ENCODE measurements at regions not wholly inside any gene's neighbourhood (a gene's known extent, or its start where the extent isn't known, plus 50 kb on each side); places are given as distances from the start of the nearest gene placed in this dataset.

DNA sequence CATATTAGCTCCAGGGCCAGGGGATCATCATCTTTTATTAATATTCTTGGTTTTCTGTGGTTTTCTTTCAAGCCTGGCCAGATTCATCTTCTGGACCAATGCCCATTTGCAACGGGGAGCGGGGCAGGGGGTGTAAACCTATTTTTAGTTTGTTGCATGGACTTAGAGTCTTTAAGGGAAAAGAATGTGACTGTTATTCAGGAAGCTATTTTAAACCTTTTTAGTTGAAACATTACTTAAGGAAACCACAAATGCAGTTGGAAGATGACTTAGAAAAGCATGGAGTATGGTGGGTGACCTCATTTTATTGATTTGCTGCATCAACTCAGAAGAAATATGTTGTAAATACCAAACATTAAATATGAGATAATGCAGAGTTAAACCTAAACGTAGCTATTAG, 368.4 kb upstream of the E2F7 start:
- dilution Hi-C loops (cut with MboI; ENCODE audit: extremely low pct_ligation_motif_present, low sequenced_read_pairs), result no loop called here
- Histone ChIP-seq H3K27ac (ENCODE audit: insufficient read depth, low read depth, low read length) (no peak overlapping the region), H4K20me1 (replicated peaks; ENCODE audit: control insufficient read depth, extremely low read depth, insufficient read depth, low read length) (no peaks in the 10 kb centered on the region), H3K4me3 (replicated peaks in 1 of 3; ENCODE audit: insufficient read depth in 1 of 3, low read depth in 1 of 3, low read length in 3 of 3) (no peak overlapping the region), H3K4me2 (ENCODE audit: insufficient read depth, low read length) (no peak overlapping the region), H3K36me3 (ENCODE audit: control insufficient read depth in 2 of 2, extremely low read depth in 1 of 2, insufficient read depth in 2 of 2, low read length in 2 of 2) (no peaks in the 10 kb centered on the region), H3K9me1 (replicated peaks; ENCODE audit: control insufficient read depth, extremely low read depth, insufficient read depth, low read length) (no peaks in the 10 kb centered on the region), H2AFZ (ENCODE audit: low read depth, low read length) (no peak overlapping the region), H3K4me1 (ENCODE audit: control insufficient read depth, extremely low read depth, insufficient read depth, low read length) (no peaks in the 10 kb centered on the region), H3K9ac (replicated peaks; ENCODE audit: extremely low read depth, insufficient read depth, low read length) (no peak overlapping the region), H3K9me3 (replicated peaks; ENCODE audit: control insufficient read depth, insufficient read depth, low read length) (no peaks in the 10 kb centered on the region), H3K27me3 (ENCODE audit: control insufficient read depth in 2 of 2, insufficient read depth in 2 of 2, low read length in 2 of 2) (peaks cover 0 to 2% of the 10 kb centered on the region in 2 experiments), H3K79me2 (ENCODE audit: control insufficient read depth, insufficient read depth, low read length) (no peaks in the 10 kb centered on the region)
- intact Hi-C loops (cut with micrococcal nuclease), result no loop called here
- TF ChIP-seq POLR2AphosphoS5 (IDR thresholded peaks at IDR 0.05; ENCODE audit: insufficient read depth, low read depth, low read length), result no peak
- no TSS peak for BruUV-seq (replicated peaks)
- no peak for FAIRE-seq
- ChIA-PET POLR2A (no interaction called here), CTCF (no interaction called here)
- DNase-seq (ENCODE audit: low read depth, low spot score), result no peak

DNA sequence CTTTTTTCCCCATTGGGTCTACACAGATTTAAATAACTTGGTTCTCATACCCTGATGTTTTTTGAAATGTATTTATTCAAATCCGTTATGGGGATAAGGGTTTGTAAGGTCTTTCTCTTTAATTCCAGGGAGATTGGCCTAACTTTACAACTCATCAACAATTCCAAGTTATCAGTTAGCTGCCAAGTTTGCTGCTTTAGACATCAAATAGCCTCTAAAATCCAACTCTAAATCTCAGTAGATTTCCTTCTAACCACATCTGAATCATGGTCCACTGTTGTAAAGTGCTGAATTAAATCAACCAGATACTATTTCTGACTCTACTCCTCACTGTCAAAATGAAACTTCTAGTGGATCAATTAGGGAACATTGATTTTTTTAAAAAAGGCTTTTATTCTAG, 364.1 kb upstream of the E2F7 start:
- BruUV-seq (replicated peaks), result no TSS peak
- Histone ChIP-seq H3K4me2 (ENCODE audit: insufficient read depth, low read length) (no peak overlapping the region), H3K27ac (ENCODE audit: insufficient read depth, low read depth, low read length) (no peak overlapping the region), H3K9ac (replicated peaks; ENCODE audit: extremely low read depth, insufficient read depth, low read length) (no peak overlapping the region), H3K27me3 (ENCODE audit: control insufficient read depth in 2 of 2, insufficient read depth in 2 of 2, low read length in 2 of 2) (no peaks in the 10 kb centered on the region), H3K4me3 (replicated peaks in 1 of 3; ENCODE audit: insufficient read depth in 1 of 3, low read depth in 1 of 3, low read length in 3 of 3) (no peak overlapping the region), H3K79me2 (ENCODE audit: control insufficient read depth, insufficient read depth, low read length) (no peaks in the 10 kb centered on the region), H3K9me3 (replicated peaks; ENCODE audit: control insufficient read depth, insufficient read depth, low read length) (no peaks in the 10 kb centered on the region), H3K36me3 (ENCODE audit: control insufficient read depth in 2 of 2, extremely low read depth in 1 of 2, insufficient read depth in 2 of 2, low read length in 2 of 2) (no peaks in the 10 kb centered on the region), H2AFZ (ENCODE audit: low read depth, low read length) (no peak overlapping the region), H3K4me1 (ENCODE audit: control insufficient read depth, extremely low read depth, insufficient read depth, low read length) (no peaks in the 10 kb centered on the region), H3K9me1 (replicated peaks; ENCODE audit: control insufficient read depth, extremely low read depth, insufficient read depth, low read length) (no peaks in the 10 kb centered on the region), H4K20me1 (replicated peaks; ENCODE audit: control insufficient read depth, extremely low read depth, insufficient read depth, low read length) (no peaks in the 10 kb centered on the region)
- ChIA-PET CTCF (interaction anchor here (1.5 kb wide), 1 partner anchor 14 kb away, joined by 3 read pairs; no protein-coding TSS in a partner anchor), POLR2A (no interaction called here)
- TF ChIP-seq, protein P1, sequence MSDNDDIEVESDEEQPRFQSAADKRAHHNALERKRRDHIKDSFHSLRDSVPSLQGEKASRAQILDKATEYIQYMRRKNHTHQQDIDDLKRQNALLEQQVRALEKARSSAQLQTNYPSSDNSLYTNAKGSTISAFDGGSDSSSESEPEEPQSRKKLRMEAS (IDR thresholded peaks at IDR 0.05; ENCODE audit: insufficient read depth, insufficient read length), result no peak
- no peak for TF ChIP-seq GATA2 (IDR thresholded peaks at IDR 0.05; ENCODE audit: insufficient read depth, insufficient read length, low read depth, low read length)
- no peak for TF ChIP-seq FOS (IDR thresholded peaks at IDR 0.05; ENCODE audit: borderline replicate concordance, insufficient read depth, low read length)
- TF ChIP-seq, protein P2, sequence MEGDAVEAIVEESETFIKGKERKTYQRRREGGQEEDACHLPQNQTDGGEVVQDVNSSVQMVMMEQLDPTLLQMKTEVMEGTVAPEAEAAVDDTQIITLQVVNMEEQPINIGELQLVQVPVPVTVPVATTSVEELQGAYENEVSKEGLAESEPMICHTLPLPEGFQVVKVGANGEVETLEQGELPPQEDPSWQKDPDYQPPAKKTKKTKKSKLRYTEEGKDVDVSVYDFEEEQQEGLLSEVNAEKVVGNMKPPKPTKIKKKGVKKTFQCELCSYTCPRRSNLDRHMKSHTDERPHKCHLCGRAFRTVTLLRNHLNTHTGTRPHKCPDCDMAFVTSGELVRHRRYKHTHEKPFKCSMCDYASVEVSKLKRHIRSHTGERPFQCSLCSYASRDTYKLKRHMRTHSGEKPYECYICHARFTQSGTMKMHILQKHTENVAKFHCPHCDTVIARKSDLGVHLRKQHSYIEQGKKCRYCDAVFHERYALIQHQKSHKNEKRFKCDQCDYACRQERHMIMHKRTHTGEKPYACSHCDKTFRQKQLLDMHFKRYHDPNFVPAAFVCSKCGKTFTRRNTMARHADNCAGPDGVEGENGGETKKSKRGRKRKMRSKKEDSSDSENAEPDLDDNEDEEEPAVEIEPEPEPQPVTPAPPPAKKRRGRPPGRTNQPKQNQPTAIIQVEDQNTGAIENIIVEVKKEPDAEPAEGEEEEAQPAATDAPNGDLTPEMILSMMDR (IDR thresholded peaks at IDR 0.05; ENCODE audit: extremely low read depth in 1 of 2, insufficient read depth in 1 of 2, low read depth in 1 of 2, low read length in 2 of 2), result no peak
- no peak for TF ChIP-seq EZH2 (IDR thresholded peaks at IDR 0.05; ENCODE audit: borderline replicate concordance, low read depth, low read length, severe bottlenecking)
- TF ChIP-seq POLR2AphosphoS5 (IDR thresholded peaks at IDR 0.05; ENCODE audit: insufficient read depth, low read depth, low read length), result no peak
- TF ChIP-seq JUN (IDR thresholded peaks at IDR 0.05; ENCODE audit: borderline replicate concordance, insufficient read depth, insufficient read length, low read depth), result no peak
- no peak for FAIRE-seq
- DNase-seq (ENCODE audit: low read depth, low spot score), result no peak
- intact Hi-C loops (cut with micrococcal nuclease) (no loop called here), dilution Hi-C loops (cut with MboI; ENCODE audit: extremely low pct_ligation_motif_present, low sequenced_read_pairs) (no loop called here)

Measured in endothelial cell of umbilical vein (primary cell).